Lung (tissue), 11 donors: ENCODE measurements at regions not wholly inside any gene's neighbourhood (a gene's known extent, or its start where the extent isn't known, plus 50 kb on each side); places are given as distances from the start of the nearest gene placed in this dataset.

Experiments
- ATAC-seq: fragments of 200-7000 bp; cut with Tn5 transposase; one replicate; pipeline ENCODE4 v1.9.1; 2020; ENCODE audit warnings: moderate number of reproducible peaks; ENCODE audit not compliant: insufficient read depth, low FRiP score
- DNase-seq, 3 donors: peaks; one replicate each; pipeline ENCODE4 v3.0.0-alpha.2; 2013 to 2017
- H3K27ac ChIP-seq, 2 donors: one replicate each; pipeline ENCODE4 v1.5.1; 2013; ENCODE audit warnings: mild to moderate bottlenecking in 2 of 2, moderate library complexity in 2 of 2, control low read depth in 1 of 2, inconsistent platforms in 1 of 2, low read depth in 1 of 2, low read length in 1 of 2
- H3K27me3 ChIP-seq, 3 donors: one replicate each; pipeline ENCODE4 v1.5.1; 2013; ENCODE audit warnings: low read length in 2 of 3; ENCODE audit not compliant: control insufficient read depth in 3 of 3, insufficient read depth in 3 of 3
- H3K36me3 ChIP-seq, 4 donors: one replicate each; pipeline ENCODE4 v1.5.1; 2013; ENCODE audit warnings: low read length in 4 of 4, mild to moderate bottlenecking in 1 of 4, moderate library complexity in 1 of 4; ENCODE audit not compliant: control insufficient read depth in 4 of 4, insufficient read depth in 4 of 4
- H3K4me1 ChIP-seq, 5 donors: one replicate each; pipeline ENCODE4 v1.5.1; 2013; ENCODE audit warnings: low read length in 5 of 5, mild to moderate bottlenecking in 2 of 5, moderate library complexity in 1 of 5; ENCODE audit not compliant: control insufficient read depth in 5 of 5, insufficient read depth in 5 of 5
- H3K4me3 ChIP-seq: one replicate; pipeline ENCODE4 v1.5.1; 2013; ENCODE audit warnings: mild to moderate bottlenecking, control low read depth, moderate library complexity
- H3K9ac ChIP-seq, 2 donors: one replicate each; pipeline ENCODE4 v1.5.1; 2013; ENCODE audit warnings: low read length in 2 of 2, control low read depth in 1 of 2; ENCODE audit not compliant: insufficient read depth in 1 of 2
- H3K9me3 ChIP-seq, 4 donors: one replicate each; pipeline ENCODE4 v1.5.1; 2013; ENCODE audit warnings: low read length in 3 of 4, mild to moderate bottlenecking in 1 of 4, moderate library complexity in 1 of 4; ENCODE audit not compliant: control insufficient read depth in 4 of 4, insufficient read depth in 3 of 4
- WGBS, 2 donors: extraction: QIAGEN DNeasy Blood & Tissue Kit; methylation state at CpG; one replicate each; pipeline ENCODE4 v1.1.7; 2013; 5-methylcytosine and 5-hydroxymethylcytosine counted together
- TF ChIP-seq, protein P1 (sequence below): IDR thresholded peaks from 2 replicates; pipeline ENCODE4 v1.5.1; 2012; ENCODE audit warnings: mild to moderate bottlenecking; ENCODE audit errors: control extremely low read depth, extremely low read depth
- donor health status: control.
- donor health status: control.
- donor health status: Bipolar disorder and iron deficiency.
- donor health status: healthy.
- donor health status: DM: yes; HTN: yes; CAD: no.

DNA sequence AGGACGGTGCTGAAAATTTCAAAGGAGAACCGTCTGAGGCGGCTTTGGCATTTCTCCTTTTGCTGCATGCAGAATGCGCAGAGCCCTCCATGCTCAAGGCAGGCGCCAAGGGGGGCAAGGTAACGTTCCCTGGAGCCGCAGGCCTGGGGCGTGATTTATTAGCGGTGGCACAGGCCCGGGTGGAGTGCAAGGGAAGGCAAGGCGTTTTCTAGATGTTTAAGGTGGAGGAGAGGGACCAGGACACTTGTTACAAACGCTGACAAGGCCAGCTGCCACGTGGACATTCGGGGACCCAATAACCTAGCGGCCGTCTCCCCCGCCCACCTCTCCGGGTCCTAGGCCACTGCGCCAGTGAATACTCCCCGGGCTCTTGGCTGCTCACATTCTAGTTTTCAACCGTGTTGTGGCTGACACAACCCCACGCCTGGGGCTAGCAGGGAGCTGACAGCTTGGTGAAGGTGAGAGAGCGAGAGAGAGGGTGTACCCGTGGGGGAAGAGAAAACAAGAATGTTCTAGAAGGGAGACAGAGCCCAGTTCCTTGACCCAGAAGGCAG, 250.1 kb downstream of the C16orf95 start:
- WGBS, 2 donors, result 89 to 91% methylated on average over 24 of the region's 24 CpGs
- TF ChIP-seq, protein P1, sequence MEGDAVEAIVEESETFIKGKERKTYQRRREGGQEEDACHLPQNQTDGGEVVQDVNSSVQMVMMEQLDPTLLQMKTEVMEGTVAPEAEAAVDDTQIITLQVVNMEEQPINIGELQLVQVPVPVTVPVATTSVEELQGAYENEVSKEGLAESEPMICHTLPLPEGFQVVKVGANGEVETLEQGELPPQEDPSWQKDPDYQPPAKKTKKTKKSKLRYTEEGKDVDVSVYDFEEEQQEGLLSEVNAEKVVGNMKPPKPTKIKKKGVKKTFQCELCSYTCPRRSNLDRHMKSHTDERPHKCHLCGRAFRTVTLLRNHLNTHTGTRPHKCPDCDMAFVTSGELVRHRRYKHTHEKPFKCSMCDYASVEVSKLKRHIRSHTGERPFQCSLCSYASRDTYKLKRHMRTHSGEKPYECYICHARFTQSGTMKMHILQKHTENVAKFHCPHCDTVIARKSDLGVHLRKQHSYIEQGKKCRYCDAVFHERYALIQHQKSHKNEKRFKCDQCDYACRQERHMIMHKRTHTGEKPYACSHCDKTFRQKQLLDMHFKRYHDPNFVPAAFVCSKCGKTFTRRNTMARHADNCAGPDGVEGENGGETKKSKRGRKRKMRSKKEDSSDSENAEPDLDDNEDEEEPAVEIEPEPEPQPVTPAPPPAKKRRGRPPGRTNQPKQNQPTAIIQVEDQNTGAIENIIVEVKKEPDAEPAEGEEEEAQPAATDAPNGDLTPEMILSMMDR, result no peak

DNA sequence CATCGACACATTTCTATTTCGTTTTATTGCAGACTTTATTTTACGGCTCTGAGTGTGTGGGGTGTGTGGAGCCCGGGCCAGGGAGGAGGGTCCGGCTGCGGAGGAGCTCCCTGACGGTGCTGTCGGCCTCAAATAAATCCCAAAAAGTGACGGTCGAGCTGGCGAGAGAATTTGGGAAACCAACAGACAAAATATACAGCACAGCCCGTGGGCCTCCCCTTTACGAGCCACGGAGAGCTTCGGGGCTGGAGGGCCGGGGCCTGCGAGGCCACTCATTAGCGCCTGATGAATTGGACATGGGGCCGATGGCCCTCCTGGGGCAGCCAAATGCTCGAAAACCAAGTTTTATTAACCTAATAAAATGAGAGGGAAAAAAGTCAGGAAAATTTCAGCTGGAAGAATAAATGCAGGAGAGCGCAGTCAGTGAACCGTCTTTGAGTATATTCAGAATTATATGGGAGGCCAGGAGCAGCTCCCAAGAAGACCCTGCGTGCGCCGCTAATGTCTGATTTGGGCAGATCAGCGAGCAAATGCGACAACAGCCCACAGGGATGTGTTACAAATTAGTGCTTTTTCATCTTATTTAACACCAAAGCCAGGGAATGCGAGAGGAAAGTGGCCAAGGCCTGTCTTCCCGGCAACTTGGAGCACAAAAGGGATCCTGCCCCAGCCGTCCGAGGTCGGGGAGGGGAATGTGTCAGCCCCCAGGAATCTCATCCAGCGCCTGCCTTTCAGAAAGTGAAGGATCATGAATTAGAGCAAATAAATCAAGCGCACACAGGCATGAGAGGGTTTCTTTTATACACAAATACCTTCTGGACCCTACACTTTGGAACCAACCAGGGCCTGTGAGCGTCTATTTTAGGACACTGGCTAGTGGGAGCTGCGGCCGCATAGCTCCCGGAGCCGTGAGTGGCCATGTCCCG, 249.1 kb downstream of the C16orf95 start:
- WGBS, 2 donors, result 89 to 93% methylated on average over 40 of the region's 40 CpGs
- Histone ChIP-seq H3K4me1 (peaks cover 0 to 14% (median 0%) of the 10 kb centered on the region in 5 donors), H3K9ac (no peak overlapping the region), H3K27ac (no peak overlapping the region), H3K27me3 (peaks cover 0 to 2% (median 2%) of the 10 kb centered on the region in 3 donors), H3K36me3 (no peaks in the 10 kb centered on the region), H3K4me3 (no peak overlapping the region), H3K9me3 (no peaks in the 10 kb centered on the region)
- TF ChIP-seq, protein P1, result no peak
- DNase-seq, result no peak
- ATAC-seq, result no peak

More for the DNA sequence above, 250.1 kb downstream of the C16orf95 start:
- Histone ChIP-seq H3K4me1 (peaks cover 0 to 18% (median 0%) of the 10 kb centered on the region in 5 donors), H3K27me3 (peaks cover 0 to 2% (median 2%) of the 10 kb centered on the region in 3 donors), H3K36me3 (no peaks in the 10 kb centered on the region), H3K9ac (no peak overlapping the region), H3K27ac (no peak overlapping the region), H3K9me3 (no peaks in the 10 kb centered on the region), H3K4me3 (no peak overlapping the region)
- no peak for ATAC-seq
- no peak for DNase-seq

DNA sequence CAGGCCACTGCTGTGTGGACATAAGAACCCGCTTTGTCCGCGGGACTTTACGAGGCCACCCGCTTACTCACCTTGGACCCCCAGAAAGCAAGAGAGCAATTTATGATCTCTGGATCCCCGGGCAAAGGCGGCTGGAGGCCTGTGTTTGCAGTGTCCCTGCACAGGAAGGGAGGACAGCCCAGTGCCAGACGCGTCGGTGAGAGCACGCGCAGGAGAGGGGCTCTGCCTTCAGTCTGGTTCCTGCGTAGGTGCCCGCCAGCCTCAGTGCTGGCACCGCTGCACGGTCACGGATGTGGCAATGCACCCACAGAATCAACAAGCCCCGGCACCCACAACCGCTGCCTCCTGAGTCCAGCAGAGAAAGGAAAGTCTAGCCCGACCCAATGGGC, 248.4 kb downstream of the C16orf95 start:
- Histone ChIP-seq H3K36me3 (no peaks in the 10 kb centered on the region), H3K27me3 (peaks cover 0 to 2% (median 0%) of the 10 kb centered on the region in 3 donors), H3K9me3 (no peaks in the 10 kb centered on the region), H3K4me1 (peaks cover 0 to 14% (median 0%) of the 10 kb centered on the region in 5 donors), H3K27ac (no peak overlapping the region), H3K9ac (no peak overlapping the region), H3K4me3 (no peak overlapping the region)
- TF ChIP-seq, protein P1, result no peak
- 92 to 94% methylated on average over 20 of the region's 20 CpGs for WGBS, 2 donors
- no peak for ATAC-seq
- no peak for DNase-seq
